Inferior parietal cortex (tissue), 1 donor: ENCODE measurements at regions not wholly inside any gene's neighbourhood (a gene's known extent, or its start where the extent isn't known, plus 50 kb on each side); places are given as distances from the start of the nearest gene placed in this dataset.

Experiments
- DNase-seq: peaks from one replicate; pipeline ENCODE4 v3.0.0-alpha.2; 2016; ENCODE audit errors: extremely low spot score

DNA sequence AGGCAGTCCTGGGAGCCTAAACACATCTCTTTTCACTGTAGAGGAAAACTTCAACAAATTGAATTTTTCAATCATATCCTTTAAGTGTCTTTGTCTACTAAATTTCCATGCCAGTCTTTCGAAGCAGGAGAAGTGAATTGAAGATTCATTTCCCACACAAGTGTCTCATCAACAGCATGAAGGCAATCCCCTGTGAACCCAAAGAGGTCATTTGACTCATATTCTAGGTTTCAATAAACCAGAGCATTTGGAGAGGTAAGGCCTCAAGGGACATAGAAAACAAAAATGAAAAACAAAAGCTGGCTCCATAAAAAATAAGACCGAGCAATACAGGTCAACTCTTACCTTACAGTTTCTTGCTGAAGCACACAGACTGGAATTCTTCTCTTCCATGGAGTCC is 94.1 kb upstream of the ATP1B1 start:
- no peak for DNase-seq

GRCh38 chr1:169013821-169014220 is 92.7 kb upstream of the ATP1B1 start:
- no peak for DNase-seq

DNA sequence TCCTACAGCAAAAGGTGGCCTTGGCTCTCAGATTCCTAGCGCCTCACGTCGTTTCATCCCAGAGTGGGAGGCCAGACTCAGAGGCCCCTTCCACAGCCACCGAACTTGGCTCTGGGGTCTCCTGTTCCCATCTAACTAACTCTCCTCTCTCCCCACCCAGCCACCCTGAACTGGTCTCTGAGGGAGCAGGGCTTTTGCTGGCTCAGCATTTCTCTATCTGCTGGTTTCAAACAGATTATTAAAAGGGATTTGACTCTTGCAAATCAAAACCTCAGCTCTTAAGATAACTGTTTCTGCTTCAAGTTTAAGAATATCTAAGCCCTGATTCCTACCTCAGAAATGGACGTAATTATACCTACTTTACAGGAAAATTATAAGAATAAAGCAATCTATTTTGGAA is 91.0 kb upstream of the ATP1B1 start:
- DNase-seq: no peak

- DNase-seq: no peak
Observed at GRCh38 chr1:169018751-169019150, 87.7 kb upstream of the ATP1B1 start.

- no peak for DNase-seq
Observed at GRCh38 chr1:169019419-169020058, 87.0 kb upstream of the ATP1B1 start.

GRCh38 chr1:169020684-169021083 is 85.8 kb upstream of the ATP1B1 start:
- no peak for DNase-seq

GRCh38 chr1:169022648-169023047 is 83.8 kb upstream of the ATP1B1 start:
- DNase-seq: no peak

GRCh38 chr1:169024255-169024654 is 82.2 kb upstream of the ATP1B1 start:
- DNase-seq: no peak

DNA sequence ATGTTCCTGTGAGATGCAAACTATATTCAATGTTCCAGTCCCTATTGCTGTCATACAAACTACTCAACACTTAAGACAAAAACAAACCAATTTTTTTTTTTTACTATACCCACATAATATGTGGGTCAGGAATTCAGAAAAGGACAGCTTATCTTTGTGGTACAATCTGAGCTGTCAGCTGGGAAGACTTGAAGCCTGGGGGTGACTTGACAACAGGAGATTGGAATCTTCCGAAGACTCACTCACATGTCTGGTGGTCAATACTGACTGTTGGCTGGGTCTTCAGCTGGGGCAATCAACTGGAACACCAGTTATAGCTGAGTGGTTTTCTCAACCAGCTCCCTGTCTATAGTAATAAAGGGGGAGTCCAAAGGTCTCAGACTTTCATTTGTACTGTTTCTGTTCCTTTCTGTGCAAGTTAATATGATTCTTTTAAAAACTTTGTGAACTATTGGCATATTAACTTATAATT is 81.7 kb upstream of the ATP1B1 start:
- DNase-seq: no peak

DNA sequence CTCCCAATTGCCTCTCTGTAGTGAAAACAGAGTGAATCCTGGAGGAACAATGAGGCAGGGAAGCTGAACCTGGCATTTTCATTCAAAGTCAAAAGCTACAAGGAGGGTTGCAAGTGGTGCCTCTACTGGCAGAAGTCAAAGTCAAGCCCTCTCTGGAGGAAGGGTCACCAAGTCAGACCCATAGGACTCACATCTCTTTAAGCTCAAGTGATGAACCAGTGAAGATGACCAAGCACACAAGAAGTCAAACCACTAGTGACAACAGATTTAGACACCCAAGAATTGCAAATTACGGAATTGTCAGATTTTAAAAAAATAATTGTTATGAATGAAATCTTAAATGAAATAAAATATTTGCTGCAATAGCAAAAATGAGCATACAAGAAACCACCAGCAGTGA is 81.1 kb upstream of the ATP1B1 start:
- no peak for DNase-seq

- DNase-seq: no peak
Observed at GRCh38 chr1:169027607-169028320, 78.7 kb upstream of the ATP1B1 start.

- no peak for DNase-seq
Observed at GRCh38 chr1:169031566-169032224, 74.8 kb upstream of the ATP1B1 start.

GRCh38 chr1:169041366-169041765 is 65.1 kb upstream of the ATP1B1 start:
- DNase-seq: no peak

DNA sequence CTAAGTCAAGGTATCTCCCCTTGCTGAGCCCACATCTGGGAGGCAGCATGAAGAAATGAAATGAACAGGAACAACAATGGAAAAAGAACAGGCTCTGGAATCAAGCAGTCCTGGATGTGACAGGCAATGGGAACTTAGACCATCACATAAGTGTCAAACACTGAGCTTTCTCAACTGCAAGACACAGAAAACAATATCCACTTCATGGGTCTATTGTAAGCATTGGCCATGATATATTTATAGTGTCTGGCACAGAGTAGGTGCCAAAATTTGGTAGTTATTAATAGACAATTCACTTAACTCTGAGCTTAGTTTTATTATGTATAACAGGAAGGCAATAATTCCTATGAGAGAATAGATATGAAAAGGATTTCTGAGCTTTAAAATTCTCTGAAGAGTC is 64.1 kb upstream of the ATP1B1 start:
- DNase-seq: no peak

- DNase-seq: no peak
Observed at GRCh38 chr1:169043823-169044222, 62.7 kb upstream of the ATP1B1 start.

GRCh38 chr1:169044296-169044695 is 62.2 kb upstream of the ATP1B1 start:
- DNase-seq: no peak

DNA sequence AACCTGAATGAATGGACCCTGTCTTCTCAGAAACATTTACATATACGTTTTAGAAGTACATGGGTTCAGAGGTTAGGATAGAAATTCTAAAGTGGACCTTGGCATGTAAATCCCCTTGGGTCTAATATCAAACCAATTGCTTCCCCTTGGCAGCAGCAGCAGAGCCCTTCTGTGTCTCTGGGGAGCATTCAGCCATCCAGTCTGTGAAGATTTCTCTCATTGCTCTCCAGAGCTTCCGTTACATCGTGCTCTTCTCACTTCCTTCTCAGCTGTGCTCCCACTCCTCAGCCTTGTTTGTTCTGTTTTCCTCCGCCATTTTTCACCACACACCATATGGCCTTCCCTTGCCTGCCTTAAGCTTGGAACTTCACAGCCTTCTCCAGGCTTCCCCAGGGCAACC is 61.5 kb upstream of the ATP1B1 start:
- no peak for DNase-seq

DNA sequence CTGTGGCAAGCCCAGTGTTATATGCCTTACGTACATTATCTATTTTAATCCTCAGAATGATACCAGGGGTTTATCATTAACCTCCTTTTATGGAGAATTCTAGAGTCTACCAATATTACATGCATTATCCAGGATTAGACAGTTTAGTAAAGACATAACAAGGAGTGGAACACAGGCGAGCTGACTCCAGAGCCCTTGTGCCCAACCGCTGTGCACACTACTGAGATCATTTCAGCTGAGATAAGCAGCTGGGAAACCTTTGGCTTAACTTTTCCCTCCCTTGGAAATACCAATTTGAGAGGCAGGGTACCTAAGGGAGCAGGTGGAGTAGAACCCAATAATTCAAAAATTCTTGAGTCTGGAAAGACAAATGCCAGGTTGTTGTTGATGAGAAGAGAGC is 59.8 kb upstream of the ATP1B1 start:
- no peak for DNase-seq

DNA sequence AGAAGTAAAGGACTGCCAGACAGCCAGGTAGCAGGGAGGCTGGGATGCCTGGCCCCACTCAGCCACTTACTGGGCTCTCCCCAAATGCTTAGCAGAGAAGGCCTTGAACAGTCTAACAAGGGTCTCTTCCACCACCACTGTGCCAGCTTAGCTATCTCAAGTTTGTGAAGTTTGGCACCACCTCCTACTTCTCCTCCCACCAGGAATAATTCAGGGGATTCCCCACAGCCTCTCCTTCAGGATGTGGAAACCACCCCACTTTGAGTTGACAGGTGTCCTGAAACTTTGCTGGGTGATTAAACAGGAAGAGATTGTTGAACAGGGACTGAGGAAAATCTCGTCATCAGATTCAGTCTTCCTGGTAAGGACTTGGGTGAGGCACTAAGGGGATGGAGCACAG is 59.4 kb upstream of the ATP1B1 start:
- no peak for DNase-seq

GRCh38 chr1:169048043-169048442 is 58.4 kb upstream of the ATP1B1 start:
- no peak for DNase-seq

- DNase-seq: no peak
Observed at GRCh38 chr1:169049258-169049938, 57.1 kb upstream of the ATP1B1 start.

DNA sequence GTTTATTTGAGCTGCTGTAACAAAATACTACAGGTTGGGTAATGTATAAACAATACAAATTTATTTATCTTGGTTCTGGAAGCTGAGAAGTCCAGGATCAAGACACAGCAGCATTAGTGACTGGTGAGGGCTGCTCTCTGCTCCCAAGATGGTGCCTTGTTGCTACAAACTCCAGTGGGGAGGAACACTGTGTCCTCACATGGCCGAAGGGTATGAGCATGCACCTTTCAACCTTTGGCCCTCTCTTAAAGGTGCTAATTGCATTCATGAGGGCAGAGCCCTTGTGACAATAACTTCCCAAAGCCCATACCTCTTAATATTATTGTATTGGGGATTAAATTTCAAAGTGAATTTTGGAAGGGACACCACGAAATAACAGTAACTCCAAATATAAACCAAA is 55.3 kb upstream of the ATP1B1 start:
- DNase-seq: no peak
